NCI-H1417 (cell line): ENCODE measurements at regions not wholly inside any gene's neighbourhood (a gene's known extent, or its start where the extent isn't known, plus 50 kb on each side); places are given as distances from the start of the nearest gene placed in this dataset.
A peak's percentile ranks its signal among the peaks of the same experiment; 100 is the strongest.

Source experiments
- DNase-seq, 3 experiments: peaks; one replicate each; lab custom pipeline; 2025; lab: John Stamatoyannopoulos, UW

DNA sequence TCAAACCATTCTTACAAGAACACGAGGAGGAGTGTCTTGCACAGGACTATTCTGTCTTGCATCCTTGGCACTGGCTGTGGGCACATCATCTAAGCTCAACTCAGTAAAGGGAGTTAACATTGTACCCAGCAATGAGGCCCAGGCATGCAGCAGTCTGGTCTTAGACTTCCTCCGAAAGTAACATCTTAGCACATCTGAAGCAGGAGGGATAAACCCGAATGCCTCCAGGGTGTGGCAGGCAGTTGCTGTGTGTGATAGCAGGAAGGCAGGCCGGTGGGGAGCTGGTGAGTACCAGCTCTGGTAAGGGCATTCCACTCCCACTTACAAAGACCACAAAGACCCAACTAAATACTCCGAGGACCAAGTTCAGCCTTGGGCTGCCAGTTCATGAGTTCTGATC, 206.3 kb downstream of the TSN start:
- no peak for DNase-seq

DNA sequence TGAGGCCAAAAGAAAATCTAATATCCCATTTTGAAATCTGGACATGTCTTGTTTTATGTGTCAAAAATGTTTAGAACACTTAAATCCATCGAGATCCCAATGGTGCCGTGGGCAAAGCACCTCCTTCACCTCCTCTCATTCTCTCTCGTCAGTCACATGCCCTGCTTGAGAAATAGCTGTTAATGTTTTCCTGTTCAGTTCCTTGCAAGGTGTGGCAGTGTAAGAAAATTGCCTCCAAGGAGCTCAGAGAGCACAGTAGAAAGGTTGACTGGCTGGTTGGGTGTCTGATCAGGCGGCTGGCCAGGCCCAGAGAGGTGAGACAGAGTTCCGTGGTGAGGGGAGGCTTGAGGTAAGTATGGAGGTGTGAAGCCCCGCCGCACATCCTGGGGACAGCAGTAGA, 210.2 kb downstream of the TSN start:
- DNase-seq: no peak

DNA sequence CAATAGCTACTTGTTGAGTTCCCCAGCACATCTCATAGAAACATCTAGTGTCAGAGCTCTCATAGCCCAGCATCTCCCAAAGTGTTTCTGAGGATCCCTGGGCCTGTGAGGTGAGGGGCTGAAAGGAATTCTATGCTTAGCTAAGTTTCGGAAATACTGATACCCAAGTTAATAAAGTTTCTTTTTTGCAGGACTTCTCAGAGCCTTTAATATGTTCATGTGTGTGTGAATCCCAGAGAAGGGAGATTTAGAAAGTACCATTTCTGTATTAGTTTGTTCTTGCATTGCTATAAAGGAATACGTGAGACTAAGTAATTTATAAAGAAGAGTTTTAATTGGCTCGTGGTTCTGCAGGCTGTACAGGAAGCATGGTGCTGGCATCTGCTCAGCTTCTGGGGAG, 211.2 kb downstream of the TSN start:
- DNase-seq: no peak

DNA sequence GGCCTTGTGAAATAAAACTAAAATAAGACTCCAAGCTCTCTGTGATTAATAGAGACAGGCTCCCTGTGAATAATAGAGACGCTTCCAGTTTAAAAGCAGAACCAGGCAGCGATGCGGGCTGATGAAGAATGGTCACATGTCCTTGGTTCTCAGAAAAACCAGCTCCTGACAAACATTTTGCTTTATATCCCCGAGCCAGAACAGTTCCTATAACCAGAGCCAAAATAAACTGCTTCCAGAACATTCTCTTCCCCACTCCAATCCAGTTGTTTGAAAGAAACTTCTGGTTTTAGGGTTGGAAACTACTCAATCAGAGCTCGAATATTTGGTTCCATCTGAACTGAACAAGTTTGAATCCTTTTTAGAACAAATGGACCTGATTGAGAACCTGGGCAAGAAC, 213.7 kb downstream of the TSN start:
- DNase-seq: no peak

DNA sequence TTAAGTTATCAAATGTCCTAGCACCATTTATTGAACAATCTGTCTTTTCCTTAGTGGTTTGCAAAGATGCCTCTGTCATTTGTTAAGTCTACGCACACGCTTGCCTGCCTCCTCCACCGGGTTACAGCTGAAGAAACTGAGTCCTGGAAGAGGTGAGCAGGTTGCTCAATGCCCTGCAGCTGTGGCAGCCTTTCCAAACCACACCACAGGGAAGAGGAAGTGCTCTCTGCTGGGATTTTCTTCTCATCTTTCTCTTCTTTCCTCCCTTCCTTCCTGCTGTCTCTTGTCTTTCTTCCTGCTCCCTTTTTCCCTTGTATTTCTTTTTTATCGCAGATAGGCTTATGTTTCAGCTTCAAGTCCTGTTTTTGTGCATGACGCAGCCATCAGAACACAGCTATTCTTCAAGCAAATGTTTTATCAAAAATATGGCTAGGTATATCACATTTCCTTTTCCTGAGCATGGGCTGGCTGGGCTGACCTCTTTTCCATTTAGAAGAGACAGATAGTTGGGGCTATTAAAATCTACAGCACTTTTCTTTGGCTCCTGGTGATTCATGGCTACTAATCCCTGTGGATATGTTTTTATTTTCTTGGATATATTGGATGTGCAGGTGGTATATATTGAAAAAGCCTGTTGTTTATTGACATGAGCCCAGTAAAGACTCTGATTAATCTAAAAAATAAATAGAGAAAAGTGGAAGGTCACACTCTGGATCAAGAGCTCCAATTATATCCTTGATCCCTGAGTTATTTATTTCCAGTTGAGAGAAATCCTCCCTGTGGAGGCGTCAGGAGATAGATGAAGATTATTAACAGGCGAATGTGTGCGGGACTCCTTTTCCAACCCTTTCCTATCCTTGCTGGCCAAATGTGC, 214.6 kb downstream of the TSN start:
- peak in 1 of 3 experiments; percentile 16 for DNase-seq

DNA sequence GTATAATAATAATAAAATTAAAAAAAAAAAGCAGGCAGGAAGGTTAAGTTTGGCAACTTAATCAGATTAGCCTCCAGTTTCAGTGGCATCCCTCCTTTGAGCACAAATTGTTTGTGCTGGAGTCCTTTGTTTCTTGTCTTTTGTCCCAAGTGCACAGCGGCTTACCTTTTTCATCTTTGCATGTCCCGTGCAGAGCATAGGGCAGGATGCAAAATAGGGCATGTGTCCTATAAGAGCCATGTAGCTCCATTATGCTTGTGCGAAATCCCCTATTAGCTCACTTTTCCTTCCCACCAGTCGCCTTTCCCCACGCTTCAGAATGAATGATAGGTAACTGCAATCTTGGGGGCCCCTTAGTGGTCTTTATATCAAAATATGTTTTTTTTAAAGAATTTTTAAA, 216.8 kb downstream of the TSN start:
- no peak for DNase-seq

DNA sequence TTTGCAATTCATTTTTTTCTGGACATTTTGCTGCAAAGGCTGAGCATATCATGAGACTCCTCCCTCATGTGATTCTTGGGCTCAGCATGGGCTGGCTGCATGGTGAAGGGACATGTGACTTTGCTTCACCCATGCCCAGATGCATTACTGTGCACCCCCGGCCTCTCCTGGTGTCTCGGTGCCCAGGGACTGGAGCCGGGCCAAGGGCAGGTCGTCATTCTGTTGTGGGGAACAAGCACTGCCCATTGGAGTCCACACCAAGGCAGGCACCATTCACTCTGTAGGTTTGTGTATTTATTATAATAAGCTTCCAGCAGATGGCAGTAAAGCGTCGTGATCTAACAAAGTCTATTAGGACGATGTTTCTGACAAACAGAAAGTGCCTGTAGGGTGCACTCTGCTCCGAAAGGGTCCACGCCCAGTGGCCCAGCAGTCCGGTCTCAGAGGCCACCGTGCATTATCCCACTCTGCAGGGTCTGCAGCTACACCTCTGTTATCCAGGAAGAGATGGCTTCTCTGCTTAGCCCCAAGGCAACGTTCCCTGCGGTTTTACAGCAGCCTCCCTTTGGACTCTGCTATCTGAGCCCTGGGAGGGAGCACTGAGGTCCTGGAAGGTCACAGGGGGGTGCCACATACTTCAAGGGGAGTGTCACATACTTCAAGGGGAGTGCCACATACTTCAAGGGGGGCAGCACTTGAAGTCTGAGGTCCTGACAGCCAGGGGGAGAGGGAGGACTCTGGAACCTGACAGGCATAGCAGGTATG, 219.6 kb downstream of the TSN start:
- DNase-seq: peak; percentile 27 to 87 (median 71)

DNA sequence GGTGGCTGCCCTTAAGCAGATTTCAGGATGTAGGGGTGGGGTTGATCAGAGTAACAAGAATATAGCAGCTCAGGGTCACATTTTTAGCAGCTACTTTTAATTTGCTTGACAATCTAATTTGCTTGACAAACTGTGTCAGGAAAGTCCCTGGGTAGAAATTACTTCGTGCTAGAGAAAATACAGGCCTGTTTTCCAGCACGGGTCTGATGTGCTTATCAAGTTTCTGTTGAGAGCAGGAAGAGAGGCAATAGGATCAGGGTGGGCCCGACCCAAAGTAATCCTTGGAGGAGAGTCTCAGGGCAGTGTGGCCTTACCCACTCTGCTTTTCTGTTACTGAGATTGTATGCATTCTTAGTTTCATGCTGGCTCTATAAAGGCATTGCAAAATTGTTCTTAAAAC, 221.5 kb downstream of the TSN start:
- DNase-seq: no peak

DNA sequence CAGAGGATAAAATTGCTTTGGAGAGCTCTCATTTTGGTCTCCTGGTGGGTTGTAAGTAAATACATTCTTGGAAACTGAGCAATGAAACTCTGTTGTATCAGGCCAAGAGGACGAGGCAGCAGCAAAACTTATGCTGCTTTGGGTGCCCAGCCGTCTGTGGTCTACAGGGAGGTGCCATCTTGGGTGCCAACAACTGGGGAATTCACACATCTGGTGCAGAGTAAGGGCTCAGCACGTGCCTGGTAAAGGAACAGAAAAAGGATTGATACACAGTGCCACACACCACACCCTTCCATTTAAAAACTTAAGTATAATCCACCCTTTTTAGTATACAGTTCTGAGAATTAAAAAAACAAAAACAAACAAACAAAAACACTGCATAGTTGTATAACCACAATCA, 221.9 kb downstream of the TSN start:
- DNase-seq: no peak

DNA sequence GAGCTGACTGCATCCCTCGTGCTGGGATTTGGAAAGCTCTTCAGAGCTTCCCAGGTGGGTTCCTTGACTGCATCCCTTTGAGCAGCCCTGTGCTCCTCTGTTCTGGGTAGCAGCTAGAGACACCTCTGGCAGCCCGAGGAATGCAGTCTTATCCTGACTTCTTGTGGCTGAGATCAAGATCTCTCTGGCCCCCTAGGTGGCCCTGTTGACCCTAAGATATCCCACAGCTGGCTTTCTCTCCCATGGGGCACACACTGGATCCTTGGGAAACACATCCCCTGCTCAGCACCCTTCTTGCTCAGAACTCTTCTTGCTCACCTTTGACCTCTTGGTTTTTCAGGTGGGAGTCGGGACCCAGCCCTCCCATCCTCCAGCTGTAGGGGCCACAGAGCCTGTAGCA, 237.2 kb downstream of the TSN start:
- DNase-seq: no peak

DNA sequence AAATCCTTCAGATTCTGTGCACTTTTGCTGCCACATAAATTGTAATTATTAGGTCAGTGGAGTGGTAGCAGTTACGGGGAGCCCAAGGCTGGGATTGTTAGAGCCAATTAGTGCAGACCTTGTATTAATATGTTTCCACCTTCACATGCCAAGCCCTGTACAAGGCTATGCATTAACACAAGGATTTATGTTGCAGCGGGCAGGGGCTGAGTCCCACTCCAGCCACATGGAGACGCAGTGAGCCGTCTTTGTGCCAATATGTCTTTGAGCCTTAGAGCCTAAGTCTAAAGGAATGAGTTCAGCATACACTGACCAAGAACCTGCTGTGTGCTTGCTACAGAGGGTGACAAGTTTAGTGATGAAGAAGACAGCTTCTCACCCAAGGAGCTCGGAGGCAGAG, 238.2 kb downstream of the TSN start:
- DNase-seq: no peak

DNA sequence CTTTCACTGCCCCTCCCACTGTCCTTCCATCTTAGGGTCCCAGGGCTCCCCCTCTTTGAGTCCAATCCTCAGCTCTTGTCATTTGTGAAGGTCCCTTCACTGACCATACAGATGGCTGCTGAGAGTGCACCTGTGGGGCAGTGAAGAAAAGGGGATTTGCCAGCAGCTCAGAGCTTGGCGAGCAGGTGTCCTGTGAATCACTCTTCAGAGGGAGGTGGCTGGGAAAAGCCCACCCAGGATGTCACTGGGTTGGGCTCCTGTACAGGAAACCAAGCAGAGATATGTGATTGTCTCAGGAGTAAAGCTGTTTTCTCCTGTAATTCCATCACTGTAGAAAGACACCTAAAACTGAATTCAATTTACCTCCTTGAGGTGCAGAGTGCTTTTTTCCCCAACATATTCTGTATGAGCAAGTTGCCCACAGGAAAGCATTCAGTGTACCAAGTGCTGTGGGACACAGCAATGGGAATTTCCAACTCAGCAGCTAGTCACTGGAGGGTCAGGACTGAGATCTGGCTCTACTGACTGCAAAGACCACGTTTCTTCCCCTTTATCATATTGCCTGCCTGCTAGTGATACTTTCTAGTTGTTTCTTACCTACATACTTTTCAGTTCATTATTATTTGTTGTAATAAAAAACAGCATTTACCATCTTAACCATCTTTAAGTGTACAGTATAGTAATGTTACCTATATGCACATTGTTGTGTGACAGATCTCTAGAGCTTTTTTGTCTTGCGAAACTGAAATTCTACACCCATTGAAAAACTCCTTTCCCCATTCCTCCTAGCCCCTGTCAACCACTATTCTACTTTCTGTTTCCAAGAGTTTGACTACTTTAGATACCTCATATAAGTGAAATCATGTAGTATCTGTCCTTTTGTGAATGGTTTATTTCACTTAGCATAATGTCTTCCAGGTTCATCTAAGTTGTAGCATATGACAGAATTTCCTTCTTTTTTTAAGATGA, 239.1 kb downstream of the TSN start:
- no peak for DNase-seq

DNA sequence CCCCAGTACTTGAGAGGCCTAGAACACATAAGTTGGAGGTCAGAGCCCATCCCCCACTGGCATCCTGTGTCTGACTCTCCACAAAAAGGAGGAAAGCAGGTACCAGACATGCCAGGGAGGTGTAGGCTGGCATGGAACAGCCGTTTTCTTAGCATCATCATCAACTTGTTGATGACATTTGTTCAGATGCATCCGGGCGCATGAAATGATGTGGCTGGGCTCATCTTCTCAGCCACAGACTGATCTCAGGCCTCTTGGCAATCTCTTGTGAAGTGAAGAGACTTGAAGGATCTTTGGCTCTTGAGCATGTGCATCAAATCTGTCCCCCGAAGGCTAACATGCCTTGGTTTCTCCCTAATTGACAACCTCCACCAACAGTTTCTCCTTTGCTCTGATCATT, 243.3 kb downstream of the TSN start:
- no peak for DNase-seq

DNA sequence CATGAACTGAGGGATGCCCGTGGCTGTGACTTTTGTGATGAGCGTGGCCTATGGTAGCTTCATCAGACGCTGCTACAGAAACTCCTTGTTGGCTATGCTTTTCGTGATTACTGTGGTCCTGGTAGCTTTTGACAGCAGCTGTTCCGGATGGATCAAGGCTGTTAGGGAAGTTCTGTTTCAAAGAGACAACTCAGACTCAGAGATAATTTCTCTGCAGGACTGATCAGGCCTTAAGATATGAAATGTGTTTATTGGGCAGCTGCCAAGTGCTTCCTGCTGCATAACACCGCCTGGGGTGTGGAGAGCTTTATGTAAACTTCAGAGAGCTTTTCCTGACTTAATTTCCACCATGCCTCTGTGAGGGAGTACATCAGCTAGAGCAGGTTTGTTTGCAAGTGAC, 243.8 kb downstream of the TSN start:
- peak in 2 of 3 experiments; percentile 22 to 25 for DNase-seq

DNA sequence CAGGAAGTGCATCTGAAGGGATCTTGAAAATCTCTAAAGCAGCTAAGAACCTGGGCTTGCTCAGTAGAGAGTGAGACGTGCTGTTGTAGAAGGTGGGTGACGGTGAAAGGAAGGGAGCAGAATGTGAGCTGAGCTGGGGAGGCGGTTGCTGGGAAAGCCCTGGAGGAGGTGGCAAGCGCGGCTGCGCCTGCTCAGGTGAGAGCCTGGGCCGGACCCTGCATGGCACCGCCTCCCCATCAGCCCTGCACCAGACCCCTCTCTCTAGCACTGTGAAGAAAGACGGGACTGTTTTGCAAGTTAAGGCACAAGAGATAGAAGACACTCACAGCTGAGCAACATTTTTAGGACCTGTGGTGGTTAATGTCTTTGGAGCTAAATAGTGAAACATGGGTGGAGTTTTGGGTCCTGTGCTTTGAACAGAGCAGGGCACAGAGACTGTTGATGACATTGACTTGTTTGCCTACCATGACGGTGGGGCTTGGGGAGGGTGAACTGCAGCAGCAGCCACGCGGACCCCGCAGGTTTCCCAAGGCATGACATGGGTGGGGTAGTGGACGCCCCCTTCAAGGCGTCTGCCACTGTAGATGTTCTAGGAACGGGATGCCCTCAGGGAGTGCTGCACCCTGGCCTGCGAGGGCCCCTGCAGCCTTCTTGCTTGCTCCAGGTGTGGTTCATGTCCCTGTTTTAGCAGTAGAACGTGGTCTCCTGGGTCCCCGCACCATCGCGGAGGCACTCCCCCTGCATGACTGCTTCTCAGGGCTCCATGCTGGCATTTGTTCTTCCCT, 245.3 kb downstream of the TSN start:
- DNase-seq: no peak

DNA sequence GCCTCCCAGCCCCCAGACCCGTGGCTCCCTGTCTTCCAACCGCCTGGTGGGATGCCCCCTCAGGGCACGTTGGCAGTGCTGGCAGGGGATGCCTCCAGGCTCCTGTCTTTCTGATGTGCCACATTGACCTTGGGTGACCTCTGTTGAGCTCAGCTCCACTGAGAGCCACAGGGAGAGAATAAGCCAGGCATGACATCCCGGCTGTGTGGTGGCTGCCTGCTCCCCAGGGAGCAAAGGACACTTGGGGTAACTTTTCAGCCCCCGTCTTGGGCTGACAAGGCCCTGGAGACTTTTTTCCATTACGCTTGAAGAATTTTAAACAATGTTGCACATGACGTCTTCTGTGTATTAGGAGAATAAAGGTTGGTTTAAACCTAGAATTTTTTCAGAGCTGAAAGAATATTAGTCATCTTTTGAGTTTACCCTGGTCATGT, 246.0 kb downstream of the TSN start:
- no peak for DNase-seq

DNA sequence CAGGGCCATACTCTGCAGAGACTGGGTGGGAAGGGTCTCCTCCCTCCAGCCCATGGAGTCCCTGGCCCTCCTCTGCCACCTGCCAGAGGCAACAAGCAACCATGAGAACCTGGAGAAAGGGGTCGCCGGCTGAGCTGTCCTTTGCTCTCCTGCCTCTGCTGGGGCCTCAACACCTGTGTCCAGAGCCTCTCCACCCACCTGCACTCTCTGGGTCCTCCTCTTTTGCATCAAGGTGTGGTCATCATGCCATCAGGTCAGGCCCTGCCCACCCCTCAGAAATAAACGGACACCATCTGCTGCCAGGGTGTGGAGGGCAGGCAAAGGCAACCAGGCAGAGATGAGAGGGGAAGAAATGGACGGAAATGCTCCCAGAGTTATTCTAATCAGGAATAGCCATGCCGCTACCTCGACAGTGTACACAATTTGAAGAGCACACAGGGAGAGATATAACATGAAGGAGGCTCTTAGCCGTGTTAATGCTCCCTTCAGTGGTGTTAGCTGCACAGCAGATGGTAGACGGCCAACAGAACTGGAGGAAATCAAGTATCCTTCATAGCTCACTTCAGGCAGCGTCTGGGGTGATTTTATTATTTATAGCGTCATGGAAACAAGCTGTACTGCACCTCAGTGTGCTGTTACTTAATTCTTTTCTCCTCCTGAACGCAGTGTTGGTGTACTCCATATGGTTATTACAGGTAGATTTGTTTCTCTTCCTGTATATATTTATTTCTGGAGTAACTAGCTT, 247.9 kb downstream of the TSN start:
- DNase-seq: peak in 2 of 3 experiments; percentile 3 to 66

DNA sequence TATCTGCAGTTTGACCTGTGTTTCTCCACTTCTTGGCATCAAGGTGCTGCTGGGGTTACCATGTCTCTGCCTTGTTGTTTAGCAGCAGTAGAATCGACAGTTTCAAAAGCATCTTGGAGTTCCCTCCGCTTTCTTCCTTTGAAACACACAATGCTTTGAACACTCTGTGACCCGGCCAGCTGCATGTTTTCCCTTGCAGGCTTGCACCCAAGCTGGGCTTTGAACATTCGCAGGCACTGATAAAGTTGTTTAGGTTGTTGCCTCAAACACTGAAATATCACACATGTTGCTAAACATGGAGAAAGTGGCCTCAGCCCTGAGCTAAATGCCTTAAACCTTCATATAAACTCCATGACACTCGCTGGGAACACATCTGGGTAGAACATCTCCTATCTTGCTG, 251.7 kb downstream of the TSN start:
- no peak for DNase-seq

DNA sequence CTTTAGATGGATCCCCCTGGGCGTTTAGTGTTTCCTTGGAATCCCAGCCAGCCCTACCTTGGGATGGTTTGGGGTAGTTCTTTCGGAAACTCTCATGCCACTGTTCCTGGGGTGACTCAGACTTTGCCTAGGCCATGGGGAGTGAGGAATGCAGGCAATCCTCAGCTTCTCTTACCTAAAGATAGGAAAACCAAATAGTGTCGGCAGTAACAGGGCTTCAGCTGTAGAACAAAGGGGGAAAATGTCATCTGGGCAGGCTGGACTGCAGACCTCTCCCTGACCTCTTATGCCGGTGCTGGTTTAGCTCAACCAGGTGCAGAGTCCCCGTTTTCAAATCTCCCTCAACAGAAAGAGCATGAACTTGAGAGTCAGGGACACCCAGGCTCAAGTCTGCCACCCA, 252.1 kb downstream of the TSN start:
- no peak for DNase-seq

DNA sequence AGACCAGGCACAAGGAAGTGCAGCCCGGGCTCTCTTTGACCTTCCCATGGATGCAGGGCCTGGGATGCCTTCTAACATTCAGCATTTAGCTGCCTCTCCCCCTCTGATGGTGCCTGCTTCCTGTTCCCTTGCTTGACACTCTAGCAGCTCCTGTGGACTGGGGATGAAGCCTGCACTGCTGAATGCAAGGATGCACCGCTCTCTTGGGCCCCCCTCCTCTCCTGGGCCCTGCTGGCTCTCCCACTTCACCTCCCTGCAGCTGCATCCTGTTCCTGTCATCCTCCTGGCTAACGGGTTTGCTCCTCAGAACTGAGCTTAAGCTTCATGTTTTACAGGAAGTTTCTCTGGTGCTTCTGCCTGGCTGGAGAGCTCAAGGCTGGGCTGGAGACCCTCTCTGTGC, 254.1 kb downstream of the TSN start:
- DNase-seq: no peak
